NCI-H2227 treated with DMSO at 0.1 percent for 48 hours (cell line): ENCODE measurements at regions not wholly inside any gene's neighbourhood (a gene's known extent, or its start where the extent isn't known, plus 50 kb on each side); places are given as distances from the start of the nearest gene placed in this dataset.

Experiments
- DNase-seq: peaks from one replicate; lab custom pipeline; 2025; lab: John Stamatoyannopoulos, UW

DNA sequence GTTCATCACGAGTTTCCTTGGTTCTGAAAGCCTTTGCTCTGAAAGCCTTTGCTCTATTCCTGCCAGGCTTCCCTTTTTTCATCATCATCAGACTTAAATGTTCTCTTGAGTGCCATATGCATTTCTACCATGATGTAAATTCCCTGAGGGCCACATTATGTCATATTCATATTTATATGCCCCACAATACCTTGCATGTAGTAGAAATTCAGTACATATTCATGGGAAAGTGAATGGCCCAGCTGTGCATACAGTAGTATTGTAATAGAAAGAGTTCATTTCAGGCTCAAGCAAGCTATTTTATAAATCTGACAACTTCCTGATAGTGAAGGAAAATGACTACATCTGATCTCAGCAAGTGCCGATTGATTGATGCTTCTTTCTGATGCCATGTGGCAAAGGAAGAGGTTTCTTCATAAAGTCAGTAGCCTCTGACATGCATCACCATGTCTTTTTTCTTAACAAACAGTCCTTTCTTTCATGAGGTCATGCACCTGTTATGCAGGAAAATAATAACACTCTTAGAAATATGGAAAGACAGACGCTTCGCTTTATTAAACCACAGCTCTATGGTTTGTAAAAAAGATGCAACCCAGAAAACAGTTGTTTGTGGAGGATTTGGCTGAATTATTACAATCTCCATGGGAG, 308.7 kb downstream of the SAMD5 start:
- no peak for DNase-seq

DNA sequence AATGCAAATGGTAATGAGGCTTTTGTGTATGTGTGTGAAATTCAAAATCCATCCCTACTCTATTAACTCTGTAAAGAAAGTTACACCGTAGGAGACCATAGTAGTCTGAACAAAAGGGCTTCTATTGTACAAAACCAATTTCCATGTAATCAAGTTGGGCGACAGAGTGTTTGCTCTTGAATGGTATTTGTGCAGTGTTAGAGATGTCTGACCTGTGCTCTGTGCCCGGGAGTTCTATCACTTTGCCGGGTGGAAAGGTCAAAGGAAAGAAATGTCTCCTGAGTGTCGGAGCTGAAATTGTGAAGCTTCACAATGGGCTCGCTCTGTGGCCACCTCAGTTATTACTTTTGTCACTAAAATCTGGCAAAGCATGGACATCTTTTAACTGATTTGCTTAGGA, 312.0 kb downstream of the SAMD5 start:
- DNase-seq, result no peak

- DNase-seq, result peak; percentile 9
These were observed 312.9 kb downstream of the SAMD5 start for GRCh38 chr6:147821295-147821897.

- DNase-seq, result no peak
These were observed 315.4 kb downstream of the SAMD5 start for GRCh38 chr6:147823936-147824335.

DNA sequence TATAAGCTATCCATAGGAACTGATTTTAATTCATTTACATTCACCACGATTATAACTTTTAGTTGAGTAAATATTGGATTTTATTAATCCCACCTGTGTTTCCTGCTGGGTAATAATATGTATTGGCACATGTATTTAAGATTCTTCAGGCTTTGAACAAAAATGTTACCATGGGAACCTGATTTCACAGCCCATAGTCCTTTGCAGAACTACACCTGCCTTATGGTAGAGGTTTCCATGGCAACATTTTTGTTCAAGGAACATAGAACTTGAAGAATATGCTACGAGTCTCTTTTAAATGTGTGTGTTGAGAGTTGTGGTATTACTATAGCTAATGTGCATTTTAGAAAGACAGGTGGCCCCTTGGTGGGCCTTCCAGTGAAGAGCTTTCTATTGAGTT, 317.4 kb downstream of the SAMD5 start:
- DNase-seq, result no peak

- peak; percentile 35 for DNase-seq
These were observed 318.2 kb downstream of the SAMD5 start for GRCh38 chr6:147826698-147827097.

DNA sequence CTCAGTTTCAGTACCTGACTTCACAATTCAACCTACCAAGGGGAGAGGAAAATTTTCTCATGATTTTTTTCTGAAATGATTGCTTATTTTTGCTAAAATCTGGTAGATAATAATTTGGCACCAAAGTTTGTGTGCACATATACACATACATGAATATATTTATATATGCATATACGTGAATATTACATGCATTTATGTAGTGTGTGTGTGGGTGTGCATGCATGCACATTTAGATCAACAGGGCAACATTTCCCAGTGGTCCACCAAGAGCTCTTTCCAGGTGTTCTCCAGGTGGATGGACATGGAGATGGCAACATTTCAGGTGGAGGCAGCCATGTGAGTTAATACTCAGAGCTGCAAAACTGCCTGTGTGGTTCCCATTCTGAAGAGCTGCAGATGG, 320.9 kb downstream of the SAMD5 start:
- DNase-seq, result no peak

GRCh38 chr6:147829835-147830234, 321.3 kb downstream of the SAMD5 start:
- no peak for DNase-seq

GRCh38 chr6:147831356-147831755, 322.9 kb downstream of the SAMD5 start:
- DNase-seq, result no peak

GRCh38 chr6:147833607-147834006, 325.1 kb downstream of the SAMD5 start:
- DNase-seq, result no peak

DNA sequence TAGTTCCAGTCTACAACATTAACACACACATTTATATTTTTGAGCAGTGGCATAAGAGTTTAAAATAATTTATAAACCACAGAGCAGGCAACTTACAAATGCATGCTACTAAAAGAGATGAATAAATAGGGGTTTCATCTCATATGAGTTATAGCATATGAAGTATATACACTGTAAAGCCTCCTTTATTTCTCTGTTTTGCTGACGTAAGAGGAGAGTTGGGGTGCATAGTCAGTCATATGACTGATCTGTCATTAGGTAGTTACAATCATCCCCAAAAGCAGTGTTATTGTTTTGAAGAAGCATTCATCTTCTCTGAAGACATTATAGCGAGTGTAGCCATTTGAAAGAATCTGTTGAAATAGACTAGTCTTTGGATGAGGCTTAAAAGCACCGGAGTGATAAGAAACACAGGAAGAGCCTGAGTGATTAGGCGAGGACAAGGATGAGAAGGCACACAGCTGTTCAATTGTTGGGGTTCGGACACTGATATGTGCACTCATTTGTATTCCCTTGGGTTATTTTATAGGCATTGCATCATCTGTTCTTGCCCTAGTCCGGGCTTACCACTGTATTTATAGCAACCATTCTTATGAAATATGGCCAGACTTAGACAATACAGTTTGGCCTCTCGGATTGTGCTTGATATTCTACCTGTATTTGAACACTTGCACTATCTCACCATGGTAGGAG, 325.7 kb downstream of the SAMD5 start:
- no peak for DNase-seq

- no peak for DNase-seq
These were observed 329.1 kb downstream of the SAMD5 start for GRCh38 chr6:147837540-147837939.

- DNase-seq, result no peak
These were observed 331.5 kb downstream of the SAMD5 start for GRCh38 chr6:147839708-147840610.

DNA sequence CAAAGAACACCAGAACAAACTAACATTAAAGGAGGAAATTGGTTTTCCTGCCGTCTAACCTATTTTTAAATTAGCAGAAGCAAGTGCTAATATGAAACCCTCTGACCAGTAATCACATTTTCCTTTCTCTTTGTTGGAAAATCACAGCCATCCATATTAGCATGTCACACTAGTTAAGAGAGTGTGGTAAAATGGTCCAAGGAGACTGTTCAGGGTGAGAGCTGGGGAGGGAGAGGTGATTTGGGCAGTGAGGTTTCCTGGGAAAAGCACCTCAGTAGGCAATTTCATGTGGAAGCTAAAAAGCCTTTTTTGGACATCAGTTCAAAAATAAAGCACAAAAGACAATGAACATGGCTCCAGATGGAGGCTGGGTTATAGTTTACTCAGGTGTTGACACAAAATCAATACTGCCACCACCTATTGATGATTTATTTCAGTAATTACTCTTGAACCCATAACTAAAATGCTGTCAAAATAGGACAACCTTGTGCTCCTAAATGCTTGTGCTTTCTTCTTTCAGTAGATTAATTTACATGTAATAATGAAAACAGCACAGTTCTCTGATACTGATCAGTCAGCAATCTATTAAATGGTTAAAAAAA, 333.2 kb downstream of the SAMD5 start:
- no peak for DNase-seq

DNA sequence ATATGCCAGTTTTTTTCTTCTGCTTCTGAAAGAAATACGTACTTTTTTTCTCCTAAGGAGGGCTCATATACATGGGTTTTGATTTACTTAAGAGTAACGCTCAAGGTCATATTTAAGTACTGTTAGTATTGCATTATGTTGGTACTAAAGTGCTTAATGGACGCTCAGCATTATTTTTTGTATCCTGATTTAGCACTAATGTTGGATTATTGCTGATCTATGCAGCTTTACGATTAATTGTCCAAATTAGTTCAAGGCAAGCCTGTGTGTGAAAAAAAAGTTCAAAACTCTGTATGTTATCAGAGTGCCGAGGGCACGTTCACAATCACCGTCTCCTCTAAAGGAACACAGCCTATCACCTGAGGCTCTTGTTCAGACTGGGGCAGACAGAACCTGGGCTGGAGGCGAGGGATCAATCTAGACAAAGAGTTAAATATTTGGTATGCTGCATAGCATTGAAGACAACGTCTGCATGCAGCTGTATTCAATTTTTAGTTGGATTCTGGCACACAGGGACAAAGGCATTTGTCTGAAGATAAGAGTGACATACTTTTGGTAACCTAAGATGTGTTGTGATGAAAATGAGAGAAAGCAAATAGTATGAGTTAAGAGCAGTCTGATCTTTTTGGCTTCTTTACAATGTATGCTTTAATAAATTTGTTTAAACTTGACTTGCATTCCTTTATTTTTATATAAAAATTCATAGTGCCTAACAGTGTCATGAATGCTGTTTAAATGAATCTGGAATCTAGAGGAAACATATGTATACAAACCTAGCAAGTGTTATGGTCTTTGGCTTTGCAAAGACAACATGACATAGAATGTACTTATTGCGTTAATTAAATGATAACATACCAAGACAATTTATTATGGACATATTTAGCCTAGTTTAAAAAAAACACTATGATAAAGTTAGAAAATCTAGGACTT, 341.2 kb downstream of the SAMD5 start:
- no peak for DNase-seq

- DNase-seq, result no peak
These were observed 344.3 kb downstream of the SAMD5 start for GRCh38 chr6:147852772-147853171.

DNA sequence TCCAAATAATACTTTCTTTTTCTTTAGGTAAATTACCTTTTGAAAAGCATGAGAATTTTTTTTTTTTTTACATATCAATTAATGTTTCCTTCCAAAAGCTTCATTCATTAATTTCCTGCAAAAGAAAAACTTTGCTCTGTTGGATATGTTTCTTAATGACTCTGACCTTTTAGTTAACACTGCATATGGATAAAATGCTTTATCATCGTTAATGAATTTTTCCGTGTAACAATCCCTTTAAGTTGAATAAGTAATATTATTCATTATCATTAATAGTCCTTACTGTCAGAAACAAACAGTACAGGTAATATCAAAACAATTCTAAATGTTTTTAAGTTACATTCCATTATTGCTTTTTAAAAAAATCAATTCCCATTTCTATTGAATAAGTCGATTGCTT, 345.1 kb downstream of the SAMD5 start:
- DNase-seq, result no peak

- no peak for DNase-seq
These were observed 347.5 kb downstream of the SAMD5 start for GRCh38 chr6:147855803-147856482.

DNA sequence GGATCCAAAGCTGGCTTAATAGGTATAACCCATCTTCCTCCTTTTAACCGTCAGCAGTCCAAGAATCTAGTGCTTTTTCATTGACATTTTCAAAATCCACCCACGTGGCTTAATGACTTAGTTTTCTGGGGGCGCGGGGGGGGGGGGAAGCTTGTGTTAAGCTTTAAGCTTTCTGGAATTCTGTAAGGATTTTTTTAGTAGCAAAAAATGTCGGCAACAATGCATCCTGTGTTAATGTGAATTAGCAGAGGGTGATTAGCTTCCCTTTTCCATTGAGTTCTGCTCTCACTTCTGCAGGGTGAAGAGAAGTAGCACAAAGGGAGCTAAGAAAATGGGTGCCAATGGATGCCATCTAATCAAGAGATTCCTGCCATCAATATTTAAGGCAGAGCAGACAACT, 348.2 kb downstream of the SAMD5 start:
- no peak for DNase-seq

DNA sequence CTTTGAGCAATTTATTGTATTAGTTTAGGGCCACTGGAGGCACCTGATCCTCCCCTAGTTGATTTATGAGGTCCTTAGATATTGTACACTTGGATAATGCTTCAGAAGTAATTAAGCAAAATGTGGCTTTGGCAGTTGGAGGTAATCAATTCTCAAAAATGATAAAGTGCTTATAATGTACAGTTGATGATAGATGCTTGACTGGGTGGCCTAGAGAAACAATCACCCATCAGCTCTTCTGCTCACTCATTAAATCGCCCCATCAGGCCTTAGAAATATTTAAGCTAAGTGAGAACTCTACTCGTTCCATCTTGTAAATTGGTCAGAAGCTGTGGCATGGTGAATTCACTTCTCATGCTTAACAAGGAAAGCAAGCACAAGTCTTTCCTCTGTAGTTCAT, 349.9 kb downstream of the SAMD5 start:
- no peak for DNase-seq
